GM21515 (cell line): ENCODE measurements at regions not wholly inside any gene's neighbourhood (a gene's known extent, or its start where the extent isn't known, plus 50 kb on each side); places are given as distances from the start of the nearest gene placed in this dataset.
"Not testable (repeated sequence)": the region's sequence is repeated elsewhere in the genome, so short reads cannot be mapped to it uniquely, and the experiment has no call there.

Source experiments
- ATAC-seq: cut with Tn5 transposase; IDR thresholded peaks from one replicate; pipeline ENCODE4 v1.9.1; 2021; ENCODE audit not compliant: unreplicated experiment

GRCh38 chr3:109648027-109648426, 310.7 kb upstream of the DPPA4 start:
- ATAC-seq, result no peak

GRCh38 chr3:109656225-109656624, 318.9 kb upstream of the DPPA4 start:
- ATAC-seq, result no peak

GRCh38 chr3:109678600-109678999, 341.3 kb upstream of the DPPA4 start:
- ATAC-seq, result no peak

- ATAC-seq, result no peak
Measured at GRCh38 chr3:109679664-109680063, 342.3 kb upstream of the DPPA4 start.

GRCh38 chr3:109683746-109684145, 346.4 kb upstream of the DPPA4 start:
- ATAC-seq, result no peak

- no peak for ATAC-seq
Measured at GRCh38 chr3:109685084-109686079, 348.0 kb upstream of the DPPA4 start.

- ATAC-seq, result no peak
Measured at GRCh38 chr3:109687626-109688025, 350.3 kb upstream of the DPPA4 start.

- no peak for ATAC-seq
Measured at GRCh38 chr3:109696932-109697331, 359.6 kb upstream of the DPPA4 start.

GRCh38 chr3:109702252-109702651, 364.9 kb upstream of the DPPA4 start:
- ATAC-seq, result peak; percentile 66

- no peak for ATAC-seq
Measured at GRCh38 chr3:109702976-109703375, 365.6 kb upstream of the DPPA4 start.

GRCh38 chr3:109705133-109705532, 367.8 kb upstream of the DPPA4 start:
- ATAC-seq, result not testable (repeated sequence)

GRCh38 chr3:109707617-109708016, 370.3 kb upstream of the DPPA4 start:
- no peak for ATAC-seq

GRCh38 chr3:109713288-109713687, 375.9 kb upstream of the DPPA4 start:
- ATAC-seq, result no peak

GRCh38 chr3:109715707-109716106, 378.4 kb upstream of the DPPA4 start:
- no peak for ATAC-seq

GRCh38 chr3:109718850-109719249, 381.5 kb upstream of the DPPA4 start:
- ATAC-seq, result no peak

- ATAC-seq, result no peak
Measured at GRCh38 chr3:109728861-109729494, 391.6 kb upstream of the DPPA4 start.

GRCh38 chr3:109731639-109732473, 394.5 kb upstream of the DPPA4 start:
- peak; percentile 94 for ATAC-seq

- no peak for ATAC-seq
Measured at GRCh38 chr3:109743981-109744380, 406.6 kb upstream of the DPPA4 start.

GRCh38 chr3:109772520-109772919, 435.2 kb upstream of the DPPA4 start:
- ATAC-seq, result no peak

- no peak for ATAC-seq
Measured at GRCh38 chr3:109774108-109774507, 436.8 kb upstream of the DPPA4 start.

- ATAC-seq, result no peak
Measured at GRCh38 chr3:109784285-109784684, 446.9 kb upstream of the DPPA4 start.
